HepG2 (cell line): ENCODE measurements at regions not wholly inside any gene's neighbourhood (a gene's known extent, or its start where the extent isn't known, plus 50 kb on each side); places are given as distances from the start of the nearest gene placed in this dataset.

Experiments used
- ATAC-seq: fragments of 200-7000 bp; cut with Tn5 transposase; 3 replicates; pipeline ENCODE4 v1.9.1; 2020; ENCODE audit warnings: mild to moderate bottlenecking, moderate library complexity
- BruUV-seq: library from RNA; stranded (reverse); fragments of 400-500 nt; replicated peaks from 2 replicates; lab custom pipeline; 2021; lab: Mats Ljungman, UMichigan
- CTCF ChIA-PET: fragments of 300-600 bp; formaldehyde crosslinking; extraction: SDS; loops from one replicate; lab custom pipeline; 2021; ENCODE audit warnings: low total read pairs, inconsistent platforms, low intra/inter-chr PET ratio; lab: Yijun Ruan, JAX
- POLR2A ChIA-PET: fragments of 350-600 bp; sonication (Branson Sonifier 250); formaldehyde crosslinking; loops from one replicate; lab custom pipeline; 2020; ENCODE audit warnings: antibody characterized with exemption, inconsistent platforms; lab: Yijun Ruan, JAX
- DNase-seq: peaks from one replicate; pipeline ENCODE4 v3.0.0-alpha.2; 2015; ENCODE audit warnings: low spot score
- FAIRE-seq: peaks from 3 replicates; lab custom pipeline; 2011; peaks lifted over from hg19 to GRCh38; lab: Jason Lieb, UNC
- H2AFZ ChIP-seq: one replicate; pipeline ENCODE4 v1.6.1; 2011; ENCODE audit warnings: low read length, inconsistent platforms
- H3K27ac ChIP-seq: fragments of 300-600 bp; 3 replicates; pipeline ENCODE4 v1.8.0; 2011; ENCODE audit warnings: mixed run types, mild to moderate bottlenecking, mixed read lengths, low read length, inconsistent platforms; ENCODE audit not compliant: insufficient read depth; ENCODE audit errors: extremely low read length
- H3K27me3 ChIP-seq, 2 experiments: fragments of 200-600 bp in 1 of 2; 2 replicates in 1 of 2; 3 replicates in 1 of 2; pipeline versions ENCODE4 v1.6.0 to v1.8.0; 2011; ENCODE audit warnings: low read length in 2 of 2, mild to moderate bottlenecking in 2 of 2, moderate library complexity in 2 of 2, inconsistent platforms in 1 of 2; ENCODE audit not compliant: insufficient read depth in 2 of 2, control insufficient read depth in 1 of 2
- H3K36me3 ChIP-seq, 2 experiments: fragments of 200-600 bp in 1 of 2; replicated peaks in 1 of 2; 2 replicates in 1 of 2; 3 replicates in 1 of 2; pipeline versions ENCODE4 v1.5.1 to v1.8.0; 2011; ENCODE audit warnings: low read length in 2 of 2, inconsistent platforms in 1 of 2; ENCODE audit not compliant: insufficient read depth in 2 of 2, control insufficient read depth in 1 of 2
- H3K4me1 ChIP-seq: 2 replicates; pipeline ENCODE4 v1.5.1; 2012; ENCODE audit warnings: low read length, inconsistent platforms; ENCODE audit not compliant: insufficient read depth
- H3K4me2 ChIP-seq: 2 replicates; pipeline ENCODE4 v1.6.0; 2011; ENCODE audit warnings: low read depth, low read length, inconsistent platforms
- H3K4me3 ChIP-seq, 3 experiments: fragments of 200-600 bp in 1 of 3; sonication (generic), shearing (Covaris generic) in 1 of 3; replicated peaks in 1 of 3; 2 replicates each; pipeline ENCODE4 v1.5.1; 2011 to 2016; ENCODE audit warnings: low read length in 3 of 3, inconsistent platforms in 2 of 3, low read depth in 2 of 3, mild to moderate bottlenecking in 2 of 3, control low read depth in 1 of 3, mixed read lengths in 1 of 3; ENCODE audit not compliant: insufficient read depth in 1 of 3
- H3K79me2 ChIP-seq: one replicate; pipeline ENCODE4 v1.6.1; 2011; ENCODE audit warnings: low read length, inconsistent platforms; ENCODE audit not compliant: insufficient read depth
- H3K9ac ChIP-seq: 2 replicates; pipeline ENCODE4 v1.6.0; 2011; ENCODE audit warnings: mild to moderate bottlenecking, low read depth, low read length, inconsistent platforms; ENCODE audit not compliant: insufficient read depth
- H3K9me3 ChIP-seq: 2 replicates; pipeline ENCODE4 v1.5.1; 2012; ENCODE audit warnings: mild to moderate bottlenecking, low read length
- H4K20me1 ChIP-seq: 2 replicates; pipeline ENCODE4 v1.6.0; 2011; ENCODE audit warnings: inconsistent platforms, mild to moderate bottlenecking, low read length, moderate library complexity; ENCODE audit not compliant: insufficient read depth
- FOXM1 ChIP-seq: sonication (generic); formaldehyde crosslinking; IDR thresholded peaks from 2 replicates; pipeline ENCODE4 v1.5.0; 2020; ENCODE audit warnings: missing genetic modification reagents
- KLF11 ChIP-seq: IDR thresholded peaks from 2 replicates; pipeline ENCODE4 v1.6.1; 2016; ENCODE audit warnings: missing compliant biosample characterization
- PPARG ChIP-seq: conservative IDR thresholded peaks from 2 replicates; pipeline ENCODE4 v1.6.1; 2016; ENCODE audit warnings: missing biosample characterization, missing genetic modification reagents
- PRDM15 ChIP-seq: sonication (generic); formaldehyde crosslinking; IDR thresholded peaks from 2 replicates; pipeline ENCODE4 v1.4.0; 2020; ENCODE audit warnings: missing genetic modification reagents
- RARA ChIP-seq: IDR thresholded peaks from 2 replicates; pipeline ENCODE4 v1.6.1; 2016; ENCODE audit warnings: missing genetic modification reagents, missing compliant biosample characterization
- RXRB ChIP-seq: IDR thresholded peaks from 2 replicates; pipeline ENCODE4 v1.6.1; 2016; ENCODE audit warnings: borderline replicate concordance, missing genetic modification reagents, missing compliant biosample characterization
- SRSF1 ChIP-seq: fragments of 200-400 bp; formaldehyde crosslinking; optimal IDR thresholded peaks from 2 replicates; pipeline ENCODE3; 2017; ENCODE audit warnings: mild to moderate bottlenecking, low read depth, low read length, moderate library complexity
- SSRP1 ChIP-seq: IDR thresholded peaks from 2 replicates; pipeline ENCODE4 v1.6.1; 2016; ENCODE audit warnings: control low read depth
- SUZ12 ChIP-seq: fragments of 150-350 bp; IDR thresholded peaks from 2 replicates; pipeline ENCODE4 v1.6.1; 2014; ENCODE audit warnings: low read depth, low read length
- ZNF20 ChIP-seq: sonication (generic); formaldehyde crosslinking; IDR thresholded peaks from 2 replicates; pipeline ENCODE4 v1.4.0; 2020; ENCODE audit warnings: mild to moderate bottlenecking, moderate library complexity, missing genetic modification reagents
- ZNF331 ChIP-seq: sonication (generic); formaldehyde crosslinking; IDR thresholded peaks from 2 replicates; pipeline ENCODE4 v1.4.0; 2020; ENCODE audit warnings: missing genetic modification reagents
- ZNF446 ChIP-seq: sonication (generic); formaldehyde crosslinking; IDR thresholded peaks from 2 replicates; pipeline ENCODE4 v1.5.0; 2020; ENCODE audit warnings: mild to moderate bottlenecking, missing genetic modification reagents
- ZNF557 ChIP-seq: sonication (generic); formaldehyde crosslinking; IDR thresholded peaks from 2 replicates; pipeline ENCODE4 v1.4.0; 2020; ENCODE audit warnings: missing genetic modification reagents
- ZNF672 ChIP-seq: sonication (generic); formaldehyde crosslinking; IDR thresholded peaks from 2 replicates; pipeline ENCODE4 v1.8.1; 2022; ENCODE audit warnings: missing genetic modification reagents
- ZSCAN29 ChIP-seq: sonication (generic); formaldehyde crosslinking; conservative IDR thresholded peaks from 2 replicates; pipeline ENCODE4 v1.4.0; 2020; ENCODE audit warnings: mild to moderate bottlenecking, missing genetic modification reagents
- WGBS: methylation state at CpG from one replicate; pipeline ENCODE4 v1.1.6; 2017; ENCODE audit warnings: low lambda C conversion rate; 5-methylcytosine and 5-hydroxymethylcytosine counted together
- in situ Hi-C: cut with HindIII; loops from 2 replicates; pipeline ENCODE4 v1.10.0; 2017; ENCODE audit warnings: low pct_unique_long_range_greater_than_20kb; ENCODE audit not compliant: extremely low pct_ligation_motif_present
- intact Hi-C: fragments of 100-400 bp; cut with micrococcal nuclease; formaldehyde crosslinking; loops from one replicate; pipeline ENCODE4 v1.10.0; 2022; ENCODE audit not compliant: unreplicated experiment
- TF ChIP-seq, protein P1 (sequence below): sonication (generic); formaldehyde crosslinking; IDR thresholded peaks from 2 replicates; pipeline ENCODE4 v1.9.0; 2021; ENCODE audit warnings: missing genetic modification reagents, borderline replicate concordance
- TF ChIP-seq, protein P2 (sequence below): IDR thresholded peaks from 2 replicates; pipeline ENCODE4 v1.6.1; 2016; ENCODE audit warnings: missing genetic modification reagents, missing compliant biosample characterization

DNA sequence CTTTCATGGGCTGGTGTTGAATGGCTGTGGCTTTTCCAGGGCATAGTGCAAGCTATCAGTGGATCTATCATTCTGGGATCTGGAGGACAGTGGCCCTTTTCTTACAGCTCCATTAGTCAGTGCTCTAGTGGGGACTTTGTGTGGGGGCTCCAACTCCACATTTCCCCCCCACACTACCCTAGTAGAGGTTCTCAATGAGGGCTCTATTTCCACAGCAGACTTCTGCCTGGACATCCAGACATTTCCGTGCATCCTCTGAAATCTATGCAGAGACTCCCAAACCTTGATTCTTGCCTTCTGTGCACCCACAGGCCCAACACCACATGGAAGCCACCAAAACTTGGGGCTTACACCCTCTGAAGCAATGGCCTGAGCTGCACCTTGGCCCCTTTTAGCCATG, 208.3 kb upstream of the MKLN1 start:
- BruUV-seq: no TSS peak
- no peaks in the 10 kb centered on the region for H3K4me1 ChIP-seq
- peaks cover 13% of the 10 kb centered on the region for H3K9me3 ChIP-seq
- in situ Hi-C loops: no loop called here
- H3K27me3 ChIP-seq: no peaks in the 10 kb centered on the region
- ATAC-seq (no peak), FAIRE-seq (no peak), DNase-seq (no peak)
- no peak overlapping the region for H3K27ac ChIP-seq
- intact Hi-C loops: no loop called here
- H2AFZ ChIP-seq: no peak overlapping the region
- H4K20me1 ChIP-seq: no peaks in the 10 kb centered on the region
- POLR2A ChIA-PET: no interaction called here
- WGBS: 13% methylated on average over 1 of the region's 1 CpG
- no peak overlapping the region for H3K9ac ChIP-seq
- no peaks in the 10 kb centered on the region for H3K36me3 ChIP-seq
- no peak overlapping the region for H3K4me3 ChIP-seq
- no peak for TF ChIP-seq ZNF331 (CRISPR knock-in tag)
- TF ChIP-seq FOXM1: no peak
- no peak for TF ChIP-seq KLF11 (CRISPR knock-in tag)
- TF ChIP-seq SUZ12: no peak
- no peak for TF ChIP-seq RARA (CRISPR knock-in tag)
- TF ChIP-seq ZNF20: no peak
- TF ChIP-seq, protein P1, sequence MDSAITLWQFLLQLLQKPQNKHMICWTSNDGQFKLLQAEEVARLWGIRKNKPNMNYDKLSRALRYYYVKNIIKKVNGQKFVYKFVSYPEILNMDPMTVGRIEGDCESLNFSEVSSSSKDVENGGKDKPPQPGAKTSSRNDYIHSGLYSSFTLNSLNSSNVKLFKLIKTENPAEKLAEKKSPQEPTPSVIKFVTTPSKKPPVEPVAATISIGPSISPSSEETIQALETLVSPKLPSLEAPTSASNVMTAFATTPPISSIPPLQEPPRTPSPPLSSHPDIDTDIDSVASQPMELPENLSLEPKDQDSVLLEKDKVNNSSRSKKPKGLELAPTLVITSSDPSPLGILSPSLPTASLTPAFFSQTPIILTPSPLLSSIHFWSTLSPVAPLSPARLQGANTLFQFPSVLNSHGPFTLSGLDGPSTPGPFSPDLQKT (CRISPR knock-in tag): no peak
- TF ChIP-seq PRDM15: no peak
- TF ChIP-seq ZNF446 (CRISPR knock-in tag): no peak
- no peak for TF ChIP-seq PPARG (CRISPR knock-in tag)
- no peak for TF ChIP-seq ZNF672 (CRISPR knock-in tag)
- no peak for TF ChIP-seq ZSCAN29 (CRISPR knock-in tag)
- no peak for TF ChIP-seq SSRP1
- TF ChIP-seq SRSF1: no peak
- no peak for TF ChIP-seq RXRB (CRISPR knock-in tag)
- no peak for TF ChIP-seq ZNF557 (CRISPR knock-in tag)
- TF ChIP-seq, protein P2, sequence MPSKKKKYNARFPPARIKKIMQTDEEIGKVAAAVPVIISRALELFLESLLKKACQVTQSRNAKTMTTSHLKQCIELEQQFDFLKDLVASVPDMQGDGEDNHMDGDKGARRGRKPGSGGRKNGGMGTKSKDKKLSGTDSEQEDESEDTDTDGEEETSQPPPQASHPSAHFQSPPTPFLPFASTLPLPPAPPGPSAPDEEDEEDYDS (CRISPR knock-in tag): no peak
- H3K4me2 ChIP-seq: no peak overlapping the region
- CTCF ChIA-PET: no interaction called here
- no peaks in the 10 kb centered on the region for H3K79me2 ChIP-seq
